HEK293T (cell line): ENCODE measurements at regions not wholly inside any gene's neighbourhood (a gene's known extent, or its start where the extent isn't known, plus 50 kb on each side); places are given as distances from the start of the nearest gene placed in this dataset.

Experiments
- ARNT ChIP-seq: fragments of 450-650 bp; IDR thresholded peaks from 2 replicates; pipeline ENCODE4 v1.6.1; 2017; ENCODE audit warnings: mild to moderate bottlenecking
- BHLHE40 ChIP-seq: fragments of 450-650 bp; IDR thresholded peaks from 2 replicates; pipeline ENCODE4 v1.6.1; 2016; ENCODE audit warnings: mild to moderate bottlenecking, moderate library complexity, borderline replicate concordance
- ELF4 ChIP-seq: fragments of 450-650 bp; IDR thresholded peaks from 2 replicates; pipeline ENCODE4 v1.6.1; 2017; ENCODE audit warnings: antibody characterized with exemption
- FOXA1 ChIP-seq: fragments of 450-650 bp; IDR thresholded peaks from 2 replicates; pipeline ENCODE4 v1.6.1; 2016; ENCODE audit warnings: mild to moderate bottlenecking
- FOXM1 ChIP-seq: fragments of 450-650 bp; IDR thresholded peaks from 2 replicates; pipeline ENCODE4 v1.6.1; 2017; ENCODE audit warnings: mild to moderate bottlenecking, borderline replicate concordance
- L3MBTL2 ChIP-seq: fragments of 450-650 bp; conservative IDR thresholded peaks from 2 replicates; pipeline ENCODE4 v1.6.1; 2016; ENCODE audit warnings: mild to moderate bottlenecking
- LEF1 ChIP-seq: fragments of 450-650 bp; IDR thresholded peaks from 2 replicates; pipeline ENCODE4 v1.6.1; 2017; ENCODE audit warnings: mild to moderate bottlenecking, borderline replicate concordance
- NFRKB ChIP-seq: fragments of 450-650 bp; IDR thresholded peaks from 2 replicates; pipeline ENCODE4 v1.6.1; 2016; ENCODE audit warnings: mild to moderate bottlenecking, moderate library complexity
- SP1 ChIP-seq: fragments of 450-650 bp; IDR thresholded peaks from 2 replicates; pipeline ENCODE4 v1.6.1; 2017
- SUZ12 ChIP-seq: fragments of 450-650 bp; IDR thresholded peaks from 2 replicates; pipeline ENCODE4 v1.6.1; 2016; ENCODE audit warnings: mild to moderate bottlenecking
- ZNF384 ChIP-seq: fragments of 450-650 bp; IDR thresholded peaks from 2 replicates; pipeline ENCODE4 v1.6.1; 2016
- TF ChIP-seq, protein P1 (sequence below): fragments of 450-650 bp; IDR thresholded peaks from 2 replicates; pipeline ENCODE4 v1.6.1; 2016

DNA sequence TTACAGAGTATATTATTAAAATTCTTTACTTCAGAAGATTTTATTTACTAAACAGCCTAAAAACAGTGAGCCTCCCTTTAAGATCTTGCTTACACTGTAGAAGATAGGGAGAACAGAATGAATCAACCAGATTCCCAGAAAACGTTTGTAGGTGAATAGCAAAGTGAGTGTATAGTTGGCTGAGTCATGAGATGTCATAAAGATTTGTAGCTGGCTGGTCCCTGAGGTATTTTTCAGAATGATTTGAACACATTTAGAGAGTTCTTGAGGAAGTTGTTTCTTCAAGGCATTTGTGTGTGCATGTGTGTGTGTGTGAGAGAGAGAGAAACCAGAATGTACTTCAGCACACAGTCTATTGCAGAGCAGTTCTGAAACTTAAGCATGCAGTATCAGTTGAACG, 159.4 kb upstream of the PRR16 start:
- no peak for TF ChIP-seq FOXA1
- no peak for TF ChIP-seq SP1
- TF ChIP-seq ZNF384: no peak
- TF ChIP-seq, protein P1, sequence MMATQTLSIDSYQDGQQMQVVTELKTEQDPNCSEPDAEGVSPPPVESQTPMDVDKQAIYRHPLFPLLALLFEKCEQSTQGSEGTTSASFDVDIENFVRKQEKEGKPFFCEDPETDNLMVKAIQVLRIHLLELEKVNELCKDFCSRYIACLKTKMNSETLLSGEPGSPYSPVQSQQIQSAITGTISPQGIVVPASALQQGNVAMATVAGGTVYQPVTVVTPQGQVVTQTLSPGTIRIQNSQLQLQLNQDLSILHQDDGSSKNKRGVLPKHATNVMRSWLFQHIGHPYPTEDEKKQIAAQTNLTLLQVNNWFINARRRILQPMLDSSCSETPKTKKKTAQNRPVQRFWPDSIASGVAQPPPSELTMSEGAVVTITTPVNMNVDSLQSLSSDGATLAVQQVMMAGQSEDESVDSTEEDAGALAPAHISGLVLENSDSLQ: no peak
- no peak for TF ChIP-seq SUZ12
- no peak for TF ChIP-seq BHLHE40
- no peak for TF ChIP-seq ARNT
- TF ChIP-seq NFRKB: no peak
- TF ChIP-seq L3MBTL2: no peak
- no peak for TF ChIP-seq FOXM1
- TF ChIP-seq ELF4: no peak
- TF ChIP-seq LEF1: no peak
